Caco-2 (cell line): ENCODE measurements at regions not wholly inside any gene's neighbourhood (a gene's known extent, or its start where the extent isn't known, plus 50 kb on each side); places are given as distances from the start of the nearest gene placed in this dataset.

Source experiments
- BruUV-seq: library from RNA; stranded (reverse); fragments of 400-500 nt; replicated peaks from 2 replicates; lab custom pipeline; 2021; lab: Mats Ljungman, UMichigan
- CTCF ChIA-PET: fragments of 300-600 bp; sonication (Branson Sonifier 250); formaldehyde crosslinking; loops from one replicate; lab custom pipeline; 2022; ENCODE audit warnings: antibody characterized with exemption; lab: Charles Lee
- POLR2A ChIA-PET: fragments of 300-600 bp; sonication (Branson Sonifier 250); formaldehyde crosslinking; loops from one replicate; lab custom pipeline; 2022; ENCODE audit warnings: antibody characterized with exemption; lab: Charles Lee
- DNase-seq, 2 experiments: peaks; one replicate each; pipeline versions ENCODE4 v3.0.0 to v3.0.0-alpha.2; 2020 to 2022
- H3K27me3 ChIP-seq: replicated peaks from 2 replicates; pipeline ENCODE4 v1.6.0; 2011; ENCODE audit warnings: low read length; ENCODE audit not compliant: control insufficient read depth, insufficient read depth
- H3K36me3 ChIP-seq: 2 replicates; pipeline ENCODE4 v1.5.1; 2011; ENCODE audit warnings: low read length; ENCODE audit not compliant: control insufficient read depth, insufficient read depth
- H3K4me1 ChIP-seq: fragments of 250-450 bp; sonication (Bioruptor Pico); 2 replicates; pipeline ENCODE4 v1.5.1; 2020; ENCODE audit warnings: mild to moderate bottlenecking
- H3K4me3 ChIP-seq: 2 replicates; pipeline ENCODE4 v1.5.1; 2011; ENCODE audit warnings: low read depth, mild to moderate bottlenecking, control low read depth, low read length
- H3K9me3 ChIP-seq: fragments of 250-450 bp; sonication (Bioruptor Pico); 2 replicates; pipeline ENCODE4 v1.5.1; 2020; ENCODE audit warnings: mild to moderate bottlenecking, moderate library complexity
- H3K27ac Mint-ChIP-seq: one replicate; pipeline ENCODE4 v1.8.0; 2022; ENCODE audit warnings: mixed read lengths; ENCODE audit not compliant: unreplicated experiment
- H3K27me3 Mint-ChIP-seq: one replicate; pipeline ENCODE4 v1.8.0; 2022; ENCODE audit warnings: mixed read lengths; ENCODE audit not compliant: insufficient read depth, unreplicated experiment
- H3K36me3 Mint-ChIP-seq: one replicate; pipeline ENCODE4 v1.8.0; 2022; ENCODE audit warnings: mild to moderate bottlenecking, mixed read lengths; ENCODE audit not compliant: insufficient read depth, unreplicated experiment
- H3K4me1 Mint-ChIP-seq: one replicate; pipeline ENCODE4 v1.8.0; 2022; ENCODE audit warnings: low read depth, mixed read lengths; ENCODE audit not compliant: unreplicated experiment
- H3K4me3 Mint-ChIP-seq: one replicate; pipeline ENCODE4 v1.8.0; 2022; ENCODE audit warnings: mild to moderate bottlenecking, moderate library complexity, mixed read lengths; ENCODE audit not compliant: unreplicated experiment
- H3K9me3 Mint-ChIP-seq: one replicate; pipeline ENCODE4 v1.8.0; 2022; ENCODE audit warnings: mixed read lengths; ENCODE audit not compliant: unreplicated experiment
- CTCF ChIP-seq, 2 experiments: fragments of 200-600 bp in 1 of 2; IDR thresholded peaks; 1 replicate in 1 of 2; 2 replicates in 1 of 2; pipeline versions ENCODE4 v1.5.1 to v1.8.0; 2011 to 2022; ENCODE audit warnings: antibody characterized with exemption in 1 of 2, control low read depth in 1 of 2, inconsistent platforms in 1 of 2, low read depth in 1 of 2, low read length in 1 of 2, mild to moderate bottlenecking in 1 of 2, moderate library complexity in 1 of 2; ENCODE audit not compliant: insufficient read depth in 1 of 2, severe bottlenecking in 1 of 2, unreplicated experiment in 1 of 2
- intact Hi-C: fragments of 100-400 bp; cut with micrococcal nuclease; formaldehyde crosslinking; loops from one replicate; pipeline ENCODE4 v1.10.0; 2022; ENCODE audit not compliant: unreplicated experiment

- no peak overlapping the region for H3K4me3 ChIP-seq
- ChIA-PET POLR2A (no interaction called here), CTCF (no interaction called here)
- no peaks in the 10 kb centered on the region for H3K4me1 ChIP-seq
- TF ChIP-seq CTCF (IDR thresholded peaks at IDR 0.05; ENCODE audit: insufficient read depth in 1 of 2, low read depth in 1 of 2, low read length in 1 of 2, severe bottlenecking in 1 of 2, unreplicated experiment in 1 of 2): no peak
- Mint-ChIP-seq H3K36me3 (no peaks in the 10 kb centered on the region), H3K27ac (no peak overlapping the region), H3K4me3 (no peak overlapping the region), H3K4me1 (no peaks in the 10 kb centered on the region), H3K9me3 (no peaks in the 10 kb centered on the region), H3K27me3 (no peaks in the 10 kb centered on the region)
- intact Hi-C loops: no loop called here
- no peak for DNase-seq
- no TSS peak for BruUV-seq
- no peaks in the 10 kb centered on the region for H3K9me3 ChIP-seq
- no peaks in the 10 kb centered on the region for H3K27me3 ChIP-seq
- H3K36me3 ChIP-seq: no peaks in the 10 kb centered on the region
Measured at GRCh38 chrX:56000729-56001128, 231.4 kb upstream of the KLF8 start.

DNA sequence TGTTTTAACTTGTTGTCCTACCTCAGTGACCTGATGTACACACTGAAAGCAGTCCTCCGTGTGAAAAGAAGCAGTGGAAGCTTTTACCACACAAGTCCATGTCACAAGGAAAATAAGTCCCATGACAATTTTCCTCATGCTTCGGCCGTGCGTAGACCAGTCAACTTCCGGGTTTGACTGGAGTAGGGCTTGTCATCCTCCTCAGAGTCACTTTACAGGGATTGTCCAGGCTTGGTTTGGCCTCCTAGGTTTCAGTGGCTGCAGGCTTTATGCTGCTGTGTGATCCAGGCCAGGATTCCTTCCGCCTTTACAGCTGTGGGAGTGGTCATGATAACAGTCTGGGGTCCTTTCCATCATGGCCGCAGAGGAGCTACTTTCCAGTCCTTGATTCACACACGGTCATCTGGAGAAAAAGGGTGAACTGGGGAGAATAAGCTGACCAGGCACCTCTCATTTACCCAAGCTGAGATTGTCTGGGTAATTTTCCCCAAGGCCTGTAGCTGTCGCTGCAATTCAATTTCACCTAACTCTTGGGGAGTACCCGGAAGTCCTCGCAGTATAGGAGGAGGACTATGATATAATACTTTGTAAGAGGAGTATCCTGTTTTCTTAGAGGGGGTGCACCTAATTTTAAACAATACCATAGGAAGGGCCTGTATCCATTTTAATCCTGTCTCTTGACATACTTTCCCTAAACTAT, 206.1 kb upstream of the KLF8 start:
- Histone ChIP-seq H3K4me3 (no peak overlapping the region), H3K27me3 (no peaks in the 10 kb centered on the region), H3K9me3 (no peaks in the 10 kb centered on the region), H3K36me3 (no peaks in the 10 kb centered on the region), H3K4me1 (no peaks in the 10 kb centered on the region)
- Mint-ChIP-seq H3K27me3 (no peaks in the 10 kb centered on the region), H3K4me3 (no peak overlapping the region), H3K27ac (no peak overlapping the region), H3K4me1 (peaks cover 7% of the 10 kb centered on the region), H3K9me3 (no peaks in the 10 kb centered on the region), H3K36me3 (no peaks in the 10 kb centered on the region)
- ChIA-PET POLR2A (no interaction called here), CTCF (no interaction called here)
- DNase-seq: no peak
- TF ChIP-seq CTCF (IDR thresholded peaks at IDR 0.05; ENCODE audit: insufficient read depth in 1 of 2, low read depth in 1 of 2, low read length in 1 of 2, severe bottlenecking in 1 of 2, unreplicated experiment in 1 of 2): no peak
- BruUV-seq: no TSS peak
- intact Hi-C loops: no loop called here

DNA sequence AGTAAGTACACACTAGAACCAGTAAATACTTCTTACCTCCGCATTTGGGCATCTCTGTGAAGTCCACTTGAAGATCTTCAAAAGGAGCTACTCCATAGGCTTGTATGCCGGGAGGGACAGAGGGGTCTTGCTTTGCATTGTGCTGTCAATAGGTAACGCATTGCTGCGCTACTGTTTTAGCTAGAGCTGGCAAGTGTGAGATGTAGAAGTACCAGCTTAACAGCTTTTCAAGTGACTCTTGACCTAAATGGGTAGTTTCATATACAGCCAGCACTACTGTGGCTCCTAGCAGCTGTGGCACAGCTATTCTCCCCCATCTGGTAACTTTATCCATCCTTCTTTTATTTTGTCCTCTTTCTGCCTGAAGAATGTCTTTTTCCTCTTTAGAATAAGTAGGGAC, 205.3 kb upstream of the KLF8 start:
- POLR2A ChIA-PET: no interaction called here
- H3K4me1 Mint-ChIP-seq: peaks cover 7% of the 10 kb centered on the region
- Histone ChIP-seq H3K36me3 (no peaks in the 10 kb centered on the region), H3K27me3 (no peaks in the 10 kb centered on the region), H3K4me3 (no peak overlapping the region), H3K4me1 (no peaks in the 10 kb centered on the region), H3K9me3 (no peaks in the 10 kb centered on the region)
- BruUV-seq: no TSS peak
- TF ChIP-seq CTCF (IDR thresholded peaks at IDR 0.05; ENCODE audit: insufficient read depth in 1 of 2, low read depth in 1 of 2, low read length in 1 of 2, severe bottlenecking in 1 of 2, unreplicated experiment in 1 of 2): no peak
- H3K27ac Mint-ChIP-seq: no peak overlapping the region
- H3K27me3 Mint-ChIP-seq: no peaks in the 10 kb centered on the region
- no peak for DNase-seq
- intact Hi-C loops: no loop called here
- no peaks in the 10 kb centered on the region for H3K36me3 Mint-ChIP-seq
- no peaks in the 10 kb centered on the region for H3K9me3 Mint-ChIP-seq
- CTCF ChIA-PET: no interaction called here
- no peak overlapping the region for H3K4me3 Mint-ChIP-seq
